NCI-H2081 treated with DMSO at 0.1 percent for 48 hours (cell line): ENCODE measurements at regions not wholly inside any gene's neighbourhood (a gene's known extent, or its start where the extent isn't known, plus 50 kb on each side); places are given as distances from the start of the nearest gene placed in this dataset.
A peak's percentile ranks its signal among the peaks of the same experiment; 100 is the strongest.

Source experiments
- DNase-seq: peaks from one replicate; lab custom pipeline; 2025; lab: John Stamatoyannopoulos, UW

DNA sequence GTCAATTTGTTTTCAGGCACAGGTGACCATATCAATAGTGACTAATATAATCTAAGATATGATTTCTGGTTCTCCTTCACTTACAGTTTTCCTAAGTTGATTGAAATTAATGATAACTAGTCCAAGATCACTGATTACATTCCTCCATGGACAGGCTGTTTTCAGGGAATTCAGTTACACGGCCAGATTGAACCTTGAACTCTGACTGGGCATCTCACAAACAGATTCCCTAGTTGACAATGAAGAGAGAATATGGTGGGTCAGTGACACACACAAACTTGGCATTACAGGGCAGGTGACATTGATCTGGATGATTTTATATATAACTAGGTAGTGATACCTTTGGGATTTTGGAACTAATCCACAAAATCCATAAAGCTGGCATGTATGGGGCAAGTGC lies 110.2 kb upstream of the EGR2 start:
- no peak for DNase-seq

DNA sequence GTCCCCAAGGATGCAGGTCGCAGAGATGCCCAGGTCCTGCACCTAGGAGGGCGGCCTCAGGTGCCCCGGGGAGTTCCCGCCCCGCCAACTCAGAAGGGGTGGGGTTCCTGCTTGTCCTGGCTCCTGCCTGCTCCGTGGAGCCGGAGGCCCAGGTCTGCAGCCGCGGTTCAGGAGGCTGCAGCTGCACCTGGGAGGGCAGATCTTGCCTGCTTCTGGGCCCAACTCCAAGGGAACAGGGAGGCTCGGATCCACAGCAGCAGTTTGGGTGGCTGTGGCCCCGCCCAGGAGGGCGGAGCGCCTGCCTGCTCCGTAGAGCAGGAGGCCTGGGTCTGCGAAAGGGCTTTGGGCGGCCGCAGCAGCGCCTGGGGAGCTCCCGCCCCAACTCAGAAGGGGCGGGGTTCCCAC lies 108.2 kb upstream of the EGR2 start:
- DNase-seq: no peak

DNA sequence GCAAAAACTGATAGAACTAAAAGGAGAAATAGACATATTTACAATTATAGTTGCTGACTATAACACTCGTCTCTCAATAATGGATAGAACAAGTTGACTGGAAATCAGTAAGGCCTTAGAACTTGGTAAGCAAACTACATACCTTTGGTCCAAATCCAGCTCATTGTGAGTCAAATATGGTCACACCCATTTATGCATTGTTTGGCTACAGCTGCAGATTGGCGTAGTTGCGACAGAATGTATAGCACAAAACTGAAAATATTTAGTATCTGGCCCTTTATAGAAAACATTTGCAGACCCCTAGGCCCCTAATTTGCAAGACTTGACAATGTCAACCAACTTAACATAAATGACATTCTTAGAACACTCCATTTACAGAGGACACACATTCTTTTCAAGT lies 103.6 kb upstream of the EGR2 start:
- no peak for DNase-seq

DNA sequence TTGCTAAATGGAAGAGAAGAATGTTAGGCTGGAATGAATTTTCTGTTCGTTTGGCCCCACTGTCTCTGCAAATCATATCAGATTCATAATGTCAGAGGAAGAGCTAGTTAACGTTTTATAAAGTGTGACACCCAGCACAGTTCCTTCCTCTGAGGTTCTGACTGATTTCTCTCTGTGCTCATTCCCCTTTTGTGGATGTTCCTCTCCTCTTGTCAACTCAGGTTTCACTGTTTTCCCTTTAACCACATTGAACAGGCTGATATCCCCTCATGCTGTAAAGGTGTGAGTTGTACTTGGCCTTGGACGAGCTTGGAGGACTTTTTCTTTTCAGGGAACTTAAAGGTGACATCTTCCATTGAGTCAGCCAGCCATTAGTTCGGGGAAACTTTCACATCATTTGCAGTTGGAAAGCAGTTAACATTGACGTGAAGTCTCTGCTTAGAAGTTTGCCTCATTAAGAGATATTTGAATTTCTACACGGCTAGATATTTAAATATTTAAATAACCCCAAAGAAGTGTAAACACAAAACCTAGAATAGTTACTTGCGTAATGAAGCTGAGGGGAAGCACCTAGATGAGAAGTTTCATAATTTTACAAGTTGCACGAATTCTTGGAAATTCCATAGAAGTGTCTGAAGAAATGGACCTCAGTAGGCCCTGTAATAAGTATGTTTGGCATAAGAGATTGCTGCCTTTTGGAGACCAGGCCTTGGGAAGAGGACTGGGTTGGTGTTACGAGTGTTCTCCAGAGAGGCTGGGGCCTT lies 101.5 kb upstream of the EGR2 start:
- DNase-seq: no peak

DNA sequence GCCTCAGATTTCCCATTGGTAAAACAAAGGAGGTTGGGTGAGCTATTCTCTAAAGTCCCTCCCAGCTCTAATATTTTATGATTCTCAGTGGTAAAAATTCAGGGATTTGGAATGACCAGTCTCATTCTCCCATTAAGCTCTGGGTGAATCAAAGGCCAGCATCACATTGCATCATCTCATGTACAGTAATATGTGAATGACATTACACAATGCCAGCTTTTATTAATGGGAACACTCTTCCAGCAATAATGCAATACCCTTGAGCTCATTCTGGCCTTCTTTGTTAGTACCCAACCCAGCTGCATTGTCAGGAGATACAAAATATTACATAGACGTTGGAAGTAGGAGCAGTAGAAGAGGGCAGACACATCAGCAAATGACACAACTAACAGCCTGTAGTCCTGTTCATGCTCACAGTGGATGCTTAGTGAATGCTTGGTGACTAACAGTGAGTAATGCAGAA lies 100.0 kb upstream of the EGR2 start:
- DNase-seq: no peak

DNA sequence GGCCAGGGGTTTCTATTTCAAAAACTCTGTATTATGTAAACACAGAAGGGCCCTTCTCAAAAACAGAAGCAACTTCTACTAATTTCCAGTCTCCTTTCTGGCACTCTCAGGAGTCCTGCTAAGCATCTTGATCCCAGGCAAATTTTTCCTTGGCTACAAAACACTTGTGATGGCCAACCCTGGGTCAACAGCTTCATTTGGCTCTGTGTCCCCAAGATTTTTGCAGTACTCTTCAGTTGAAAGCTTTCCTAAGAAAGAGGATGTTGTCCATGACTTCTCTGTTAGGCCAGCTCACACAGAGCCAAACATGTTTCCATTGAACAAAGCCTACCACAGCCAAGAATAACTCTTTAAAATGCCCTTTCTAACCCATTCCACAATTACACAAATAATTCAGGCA lies 99.0 kb upstream of the EGR2 start:
- no peak for DNase-seq

DNA sequence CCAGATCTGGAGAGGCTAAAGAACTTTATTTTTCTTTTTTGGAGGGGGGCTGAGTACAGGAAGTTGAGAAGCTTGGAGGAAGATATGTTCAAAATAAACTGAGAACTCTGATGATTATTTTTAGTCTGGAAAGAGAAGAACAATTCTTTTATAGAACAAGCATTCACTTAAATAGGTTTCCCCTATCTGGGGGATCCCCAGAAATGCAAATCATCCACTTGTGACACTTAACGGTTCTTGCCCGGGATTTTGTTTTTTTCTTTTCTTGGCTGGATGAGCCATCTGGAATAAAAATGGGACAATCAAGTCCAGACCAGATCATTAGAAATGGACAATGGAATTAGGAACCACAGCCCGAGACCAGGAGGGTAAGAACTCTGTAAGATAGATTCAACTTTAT lies 95.9 kb upstream of the EGR2 start:
- DNase-seq: no peak

DNA sequence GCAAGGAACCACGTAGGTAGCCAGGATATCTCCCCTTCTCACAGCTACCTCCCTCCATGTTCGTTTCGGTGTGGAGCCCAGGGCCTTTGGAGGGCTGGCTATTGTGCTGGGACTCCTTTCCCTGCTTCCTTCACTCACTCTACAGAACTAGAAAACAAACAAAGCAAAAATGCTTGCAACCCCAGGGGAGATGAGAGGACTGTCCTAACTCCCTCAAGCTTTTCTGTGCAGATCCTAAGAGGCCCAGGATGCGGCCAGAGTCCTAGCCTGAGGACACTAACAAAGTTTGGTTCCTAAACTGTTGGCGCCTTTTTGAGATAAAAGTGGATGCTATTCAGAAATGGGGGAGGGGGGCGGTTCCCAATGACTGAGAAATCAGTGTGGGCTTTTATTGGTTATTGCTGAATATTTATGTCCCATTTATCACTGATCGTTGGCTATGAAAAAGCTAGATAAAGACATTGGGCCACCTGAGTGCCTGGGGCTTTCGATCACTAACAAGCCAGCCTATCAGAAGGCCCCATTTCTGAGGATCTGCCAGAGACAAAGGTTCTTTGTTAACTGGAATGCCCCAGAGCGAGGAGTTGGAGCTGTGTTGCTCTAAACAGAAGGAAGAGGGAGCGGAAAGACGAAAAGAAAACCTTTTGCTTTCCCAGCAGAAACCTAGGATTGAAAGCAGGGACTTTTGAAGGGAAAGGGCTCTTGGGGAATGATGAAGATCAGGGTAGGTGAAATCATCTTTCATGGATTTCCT lies 95.2 kb upstream of the EGR2 start:
- no peak for DNase-seq

DNA sequence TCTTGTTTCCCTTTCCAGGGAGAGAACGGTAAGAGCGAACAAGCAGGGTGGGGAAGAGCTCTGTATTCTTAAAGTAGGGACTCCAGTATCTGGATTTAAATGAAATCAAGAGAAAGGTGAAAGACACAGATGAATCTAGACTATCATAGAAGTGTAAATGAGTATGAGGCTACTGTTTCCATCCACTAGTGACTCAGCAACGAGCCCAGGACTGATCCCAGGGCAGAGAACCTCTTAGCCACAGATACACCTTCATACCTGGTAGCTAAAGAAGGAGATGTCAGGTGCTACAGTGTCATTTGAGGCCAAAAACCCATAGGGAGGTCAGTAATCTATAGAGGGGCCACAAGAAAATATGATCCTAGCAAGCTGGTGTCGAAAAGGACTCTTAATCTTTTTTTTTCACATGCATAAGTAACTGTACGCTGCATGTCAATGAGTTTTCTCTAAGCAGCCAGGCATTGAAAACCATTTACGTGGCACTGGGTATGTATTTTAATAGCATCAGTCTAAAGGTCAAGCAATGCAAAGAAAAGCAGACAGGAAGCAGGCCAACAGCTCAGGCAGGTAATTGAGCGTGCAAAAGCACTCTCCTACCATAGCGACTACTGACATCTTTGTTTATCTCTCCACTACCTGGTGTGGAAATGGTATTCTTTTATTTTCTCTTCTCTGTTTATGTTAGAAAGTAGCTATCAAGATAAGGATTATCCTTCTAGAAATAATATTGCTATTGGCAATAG lies 91.5 kb upstream of the EGR2 start:
- peak; percentile 41 for DNase-seq

DNA sequence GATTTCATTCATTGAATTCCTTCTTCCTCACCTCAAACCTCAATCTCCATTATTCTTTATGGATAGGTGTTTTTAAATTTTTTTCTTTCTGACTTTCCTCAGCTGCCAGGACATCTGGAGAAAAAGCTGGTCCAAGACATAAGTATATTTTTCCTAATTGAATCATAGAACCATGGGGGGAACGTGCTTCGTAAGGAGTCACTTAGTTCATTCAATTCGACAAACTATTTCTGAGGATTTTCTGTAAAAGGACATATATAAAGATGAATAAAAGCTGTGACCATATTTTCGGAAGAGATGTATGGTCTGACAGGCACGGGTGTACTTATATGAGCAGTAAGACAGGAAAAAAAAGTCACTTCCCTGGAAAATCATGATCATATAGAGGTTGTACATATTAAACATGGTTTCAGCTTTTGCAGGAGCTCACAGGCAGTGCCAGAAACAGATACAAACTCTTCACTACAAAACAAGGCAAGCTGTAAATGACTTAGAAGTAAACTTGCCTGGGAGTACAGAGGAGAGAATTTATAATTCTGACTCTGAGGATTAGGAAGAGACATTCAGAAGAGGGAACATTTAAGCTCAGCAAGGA lies 88.2 kb upstream of the EGR2 start:
- no peak for DNase-seq

DNA sequence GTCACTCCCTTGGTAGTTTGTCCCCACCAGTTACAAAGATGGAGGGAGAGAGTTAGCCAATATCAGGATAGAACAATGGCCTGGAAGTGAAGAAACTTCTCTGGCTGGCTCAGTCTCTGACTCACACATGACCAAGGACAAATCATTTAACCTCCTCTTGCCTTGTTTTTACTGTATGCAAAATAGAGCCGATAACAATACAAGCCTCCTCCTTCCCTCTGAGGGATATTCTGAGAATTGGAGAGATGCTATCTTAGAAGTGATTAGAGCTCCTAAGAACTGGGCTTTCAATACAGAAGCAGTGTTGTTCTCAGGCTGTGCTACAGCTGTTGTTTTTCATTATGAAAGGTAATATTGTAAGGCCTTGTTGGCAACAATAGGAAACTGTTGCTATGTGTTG lies 87.7 kb upstream of the EGR2 start:
- DNase-seq: no peak

DNA sequence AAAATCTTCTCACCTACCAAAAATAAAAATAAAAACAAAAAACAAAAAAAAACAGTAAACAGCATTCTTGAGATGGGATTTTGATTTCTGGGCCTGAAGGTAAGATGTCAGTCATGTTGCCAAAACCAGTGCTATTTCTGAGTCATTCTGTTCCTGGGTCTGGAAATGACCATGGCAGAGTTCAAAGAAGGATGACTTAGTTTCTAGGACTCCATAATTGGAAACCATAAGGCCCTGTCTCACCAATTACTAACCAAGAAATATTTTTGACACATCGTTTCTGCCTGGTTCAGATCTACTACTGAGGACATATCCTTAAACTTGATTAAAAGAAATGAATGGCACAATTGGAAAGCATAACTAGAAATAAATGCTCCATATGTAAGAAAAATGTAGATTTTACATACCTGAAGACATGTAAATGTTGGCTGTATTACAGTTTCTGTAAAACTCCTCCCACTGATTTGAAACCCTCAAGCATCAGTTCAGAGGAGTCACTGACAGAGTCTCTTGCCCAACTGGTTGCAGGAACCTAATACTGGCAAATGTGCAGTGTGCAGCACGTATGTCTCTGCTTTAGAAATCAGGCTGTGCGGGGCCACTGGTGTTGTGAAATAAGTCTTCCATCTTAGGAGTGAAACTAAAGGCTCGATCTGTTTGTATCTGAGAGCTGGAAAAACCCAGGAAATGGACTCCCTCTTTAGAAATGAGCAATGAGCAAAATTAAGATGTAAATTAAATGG lies 84.8 kb upstream of the EGR2 start:
- no peak for DNase-seq

DNA sequence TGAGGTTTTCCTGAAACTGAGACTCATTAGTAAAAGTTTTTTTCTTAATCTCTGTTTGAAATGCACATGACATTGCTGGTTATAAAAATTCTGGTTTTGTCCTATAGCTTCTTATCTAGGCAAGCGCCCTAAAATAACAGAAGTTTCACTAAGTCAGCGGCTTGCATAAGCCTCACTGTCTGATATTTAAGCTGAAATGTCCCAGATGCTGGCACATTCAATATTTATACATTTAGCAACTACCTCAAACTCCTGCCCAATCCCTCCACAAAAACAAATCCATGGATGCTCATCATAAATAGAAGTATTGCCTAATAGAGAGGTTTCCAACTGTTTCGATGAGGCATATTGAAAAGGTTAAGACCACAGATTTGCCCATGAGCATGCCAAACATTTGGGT lies 83.1 kb upstream of the EGR2 start:
- DNase-seq: no peak

DNA sequence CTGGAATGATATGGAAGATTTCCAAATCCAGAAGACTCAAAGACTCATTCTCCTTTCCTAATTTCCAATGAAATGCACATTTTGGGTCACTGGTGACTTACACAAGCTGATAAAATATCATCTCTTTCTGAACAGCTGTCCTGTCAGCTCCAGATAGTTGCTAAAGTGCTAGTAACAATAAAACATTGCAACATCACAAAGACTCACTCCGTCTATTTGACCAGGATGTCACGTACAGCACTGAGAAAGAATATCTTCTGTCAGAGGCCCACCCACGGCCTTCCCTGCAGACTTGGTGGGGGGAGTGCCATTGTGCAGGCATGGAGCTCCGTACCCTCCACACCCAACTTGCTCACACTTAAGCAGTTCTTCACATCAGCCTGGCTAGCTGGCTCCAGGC lies 78.9 kb upstream of the EGR2 start:
- no peak for DNase-seq

DNA sequence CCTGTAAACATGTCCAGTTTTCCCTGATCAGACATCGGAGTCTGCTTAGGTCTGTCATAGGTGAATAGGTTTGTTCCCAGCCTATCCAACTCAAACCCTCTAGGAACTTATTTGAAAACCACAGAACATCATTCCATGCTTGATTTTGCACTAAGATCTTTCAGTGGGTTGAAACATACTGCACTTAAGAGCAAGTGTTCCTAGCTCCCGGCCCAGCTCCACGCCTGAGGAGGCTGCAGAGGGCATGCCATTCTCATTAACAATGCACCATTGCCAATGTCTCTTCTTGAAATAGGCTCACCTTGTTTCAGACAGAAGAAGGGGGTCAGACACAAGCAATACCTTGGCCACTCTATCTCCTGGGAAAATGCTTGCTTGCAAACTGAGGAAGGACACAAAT lies 78.0 kb upstream of the EGR2 start:
- no peak for DNase-seq

DNA sequence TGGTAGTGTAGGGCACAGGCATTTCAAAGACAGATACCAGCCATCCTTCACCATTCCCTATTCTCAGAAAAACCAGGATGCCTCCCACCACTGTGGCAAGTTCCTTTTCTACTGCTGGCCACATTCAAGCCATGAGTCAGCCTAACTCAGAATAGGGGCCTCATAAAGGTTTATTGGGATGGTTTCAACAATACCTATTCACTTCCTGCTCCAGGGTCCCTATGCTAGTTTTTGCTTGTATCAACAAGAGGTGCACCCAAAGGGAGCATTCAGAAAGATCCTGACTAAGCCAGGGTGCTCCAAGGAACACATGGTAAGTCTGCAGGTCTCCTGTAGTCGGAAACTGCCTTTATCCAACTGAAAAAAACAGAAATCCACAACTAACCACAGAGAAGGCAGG lies 76.9 kb upstream of the EGR2 start:
- no peak for DNase-seq

DNA sequence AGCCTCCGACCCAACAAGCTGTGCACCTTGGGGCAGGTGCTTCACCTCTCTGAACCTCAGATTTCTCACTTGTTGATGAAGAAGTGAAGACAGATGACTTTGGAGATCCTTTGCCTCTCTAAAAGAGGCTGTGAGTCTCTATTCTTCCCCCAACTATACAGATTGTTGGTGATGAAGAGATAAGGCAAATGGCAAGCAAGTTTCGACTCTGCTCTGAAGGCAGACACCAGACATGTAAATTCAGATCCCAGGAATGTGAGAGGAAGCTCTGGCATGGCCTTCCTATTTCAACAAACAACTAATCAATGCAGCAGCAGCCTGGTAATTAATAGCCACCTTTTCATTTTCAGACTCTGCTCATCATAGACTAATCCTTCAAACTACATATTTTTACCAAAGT lies 74.2 kb upstream of the EGR2 start:
- no peak for DNase-seq

DNA sequence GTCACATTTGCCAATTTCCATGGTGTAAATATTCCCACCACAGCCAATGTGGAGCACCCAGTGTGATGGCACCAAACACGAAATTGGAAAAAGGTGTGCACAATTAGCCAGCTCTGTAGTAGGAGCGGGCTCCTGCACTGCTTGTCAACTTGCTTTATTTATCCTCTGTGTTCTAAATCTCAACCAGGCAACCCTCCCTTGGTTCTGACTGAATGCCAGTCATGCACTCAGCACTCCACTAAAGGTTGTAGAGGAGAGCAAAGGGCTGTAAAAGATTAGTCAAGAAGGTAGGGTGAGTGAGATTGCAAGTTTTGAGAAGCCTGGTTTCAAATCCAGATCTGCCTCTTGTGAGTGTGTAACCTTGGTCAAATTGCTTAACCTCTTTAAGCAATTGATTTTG lies 71.5 kb upstream of the EGR2 start:
- DNase-seq: no peak

DNA sequence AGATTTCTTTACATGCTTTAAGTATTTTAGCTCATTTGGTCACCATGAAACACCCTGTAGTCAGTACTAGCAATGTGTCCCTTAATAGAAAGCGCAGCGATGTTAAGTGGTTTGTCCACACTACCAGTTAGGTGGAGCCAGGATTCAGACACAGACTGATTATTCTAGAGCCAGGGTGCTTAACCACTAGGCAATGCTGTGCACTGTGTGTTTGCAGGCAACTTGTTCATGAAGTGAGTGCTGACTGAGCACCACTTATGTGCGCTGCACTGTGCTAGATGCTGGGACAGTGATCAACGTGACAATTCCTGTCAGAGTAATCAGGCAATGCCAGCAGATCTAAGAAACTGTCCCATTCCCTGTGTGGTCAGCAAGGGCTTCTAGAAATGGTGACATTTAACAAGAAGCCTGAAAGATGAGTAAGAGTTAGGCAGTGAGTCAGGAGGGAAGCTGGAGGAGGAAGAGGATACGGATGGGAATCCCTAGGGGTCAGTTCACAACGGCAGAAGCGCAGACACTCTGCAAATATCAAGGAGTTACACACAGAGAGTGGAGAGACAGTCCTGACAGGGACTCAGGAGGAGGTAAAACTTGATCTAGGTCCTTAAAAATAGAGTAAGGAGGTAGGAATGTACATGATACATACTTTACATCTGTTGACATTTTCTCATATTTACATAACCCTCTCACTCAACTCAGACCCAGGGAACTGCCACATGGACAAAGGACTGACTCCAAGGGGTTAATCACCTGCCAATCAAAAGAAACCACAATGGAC lies 69.7 kb upstream of the EGR2 start:
- no peak for DNase-seq

DNA sequence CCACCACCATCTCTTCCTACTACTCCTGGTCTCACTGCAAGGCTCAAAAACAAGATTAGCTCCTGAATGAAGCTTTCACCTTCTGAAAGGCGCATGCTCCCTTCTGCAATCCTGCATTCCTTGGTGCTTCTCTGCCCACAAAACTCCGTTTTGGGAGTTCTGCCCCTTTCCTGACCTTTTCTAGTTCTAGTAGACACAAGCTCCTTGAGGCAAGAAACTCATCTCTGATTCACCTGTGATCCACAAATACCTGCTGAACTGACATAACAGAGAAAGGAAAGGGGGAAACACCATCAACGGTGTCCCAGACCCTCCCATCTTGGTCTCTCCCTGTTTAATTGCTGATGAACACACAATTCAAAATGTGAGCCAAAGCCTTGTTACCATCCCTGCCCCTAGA lies 64.0 kb upstream of the EGR2 start:
- DNase-seq: no peak

DNA sequence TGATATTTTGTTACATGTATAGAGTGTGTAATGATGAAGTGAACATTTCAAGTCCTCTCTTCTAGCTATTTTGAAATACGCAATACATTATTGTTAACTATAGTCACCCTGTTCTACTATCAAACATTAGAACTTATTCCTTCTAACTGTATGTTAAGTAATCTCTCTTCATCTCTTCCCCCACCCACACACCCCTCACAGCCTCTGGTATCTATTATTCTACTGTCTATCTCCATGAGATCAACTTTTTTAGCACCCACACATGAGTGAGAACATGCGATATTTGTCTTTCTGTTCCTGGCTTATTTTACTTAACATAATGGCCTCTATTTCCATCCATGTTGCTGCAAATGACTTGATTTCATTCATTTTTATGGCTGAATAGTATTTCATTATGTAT lies 57.7 kb upstream of the EGR2 start:
- no peak for DNase-seq
